Activated CD4-positive, alpha-beta T cell treated with anti-CD3 and anti-CD28 coated beads, Interleukin-2, amount 10 ng/mL, durations not matched to agents 7 days and 5 days (primary cell): ENCODE measurements at regions not wholly inside any gene's neighbourhood (a gene's known extent, or its start where the extent isn't known, plus 50 kb on each side); places are given as distances from the start of the nearest gene placed in this dataset.

Source experiments
- CTCF ChIA-PET: fragments of 350-600 bp; sonication (Branson Sonifier 250); formaldehyde crosslinking; loops from one replicate; lab custom pipeline; 2021; ENCODE audit warnings: antibody characterized with exemption; lab: Charles Lee
- POLR2A ChIA-PET: fragments of 350-600 bp; sonication (Branson Sonifier 250); formaldehyde crosslinking; loops from one replicate; lab custom pipeline; 2021; ENCODE audit warnings: antibody characterized with exemption; lab: Charles Lee
- DNase-seq: peaks from one replicate; pipeline ENCODE4 v3.0.0-alpha.2; 2020
- H3K27ac Mint-ChIP-seq: one replicate; pipeline ENCODE4 v1.8.0; 2021; ENCODE audit warnings: mild to moderate bottlenecking, moderate library complexity, mixed read lengths
- H3K27me3 Mint-ChIP-seq: one replicate; pipeline ENCODE4 v1.8.0; 2021; ENCODE audit warnings: mixed read lengths
- H3K36me3 Mint-ChIP-seq: one replicate; pipeline ENCODE4 v1.8.0; 2021; ENCODE audit warnings: low read depth, mixed read lengths
- H3K4me1 Mint-ChIP-seq: one replicate; pipeline ENCODE4 v1.8.0; 2021; ENCODE audit warnings: mixed read lengths
- H3K4me3 Mint-ChIP-seq: one replicate; pipeline ENCODE4 v1.8.0; 2021; ENCODE audit warnings: mild to moderate bottlenecking, moderate library complexity, mixed read lengths
- H3K9me3 Mint-ChIP-seq: one replicate; pipeline ENCODE4 v1.8.0; 2021; ENCODE audit warnings: mixed read lengths

- ChIA-PET CTCF (no interaction called here), POLR2A (no interaction called here)
- H3K36me3 Mint-ChIP-seq = no peaks in the 10 kb centered on the region
- no peaks in the 10 kb centered on the region for H3K27me3 Mint-ChIP-seq
- H3K4me3 Mint-ChIP-seq = no peak overlapping the region
- no peaks in the 10 kb centered on the region for H3K4me1 Mint-ChIP-seq
- no peak for DNase-seq
- no peaks in the 10 kb centered on the region for H3K9me3 Mint-ChIP-seq
- no peak overlapping the region for H3K27ac Mint-ChIP-seq
Observed at GRCh38 chr3:24857945-24858344, 363.3 kb upstream of the THRB start.

GRCh38 chr3:24863215-24863614 is 368.6 kb upstream of the THRB start:
- no peaks in the 10 kb centered on the region for H3K9me3 Mint-ChIP-seq
- no peaks in the 10 kb centered on the region for H3K4me1 Mint-ChIP-seq
- ChIA-PET CTCF (no interaction called here), POLR2A (no interaction called here)
- no peaks in the 10 kb centered on the region for H3K27me3 Mint-ChIP-seq
- no peak overlapping the region for H3K4me3 Mint-ChIP-seq
- no peak overlapping the region for H3K27ac Mint-ChIP-seq
- H3K36me3 Mint-ChIP-seq = no peaks in the 10 kb centered on the region
- no peak for DNase-seq

GRCh38 chr3:24867783-24868182 is 373.1 kb upstream of the THRB start:
- Mint-ChIP-seq H3K27ac (no peak overlapping the region), H3K36me3 (no peaks in the 10 kb centered on the region), H3K4me3 (no peak overlapping the region), H3K4me1 (no peaks in the 10 kb centered on the region), H3K27me3 (no peaks in the 10 kb centered on the region), H3K9me3 (no peaks in the 10 kb centered on the region)
- DNase-seq = no peak
- ChIA-PET POLR2A (no interaction called here), CTCF (no interaction called here)

- CTCF ChIA-PET = no interaction called here
- no peak overlapping the region for H3K4me3 Mint-ChIP-seq
- POLR2A ChIA-PET = no interaction called here
- no peaks in the 10 kb centered on the region for H3K36me3 Mint-ChIP-seq
- H3K27ac Mint-ChIP-seq = no peak overlapping the region
- no peak for DNase-seq
- H3K9me3 Mint-ChIP-seq = no peaks in the 10 kb centered on the region
- H3K27me3 Mint-ChIP-seq = no peaks in the 10 kb centered on the region
- H3K4me1 Mint-ChIP-seq = no peaks in the 10 kb centered on the region
Observed at GRCh38 chr3:24881239-24881638, 386.6 kb upstream of the THRB start.

GRCh38 chr3:24886501-24886900 is 391.9 kb upstream of the THRB start:
- Mint-ChIP-seq H3K36me3 (no peaks in the 10 kb centered on the region), H3K4me1 (no peaks in the 10 kb centered on the region), H3K9me3 (no peaks in the 10 kb centered on the region), H3K27ac (no peak overlapping the region), H3K27me3 (no peaks in the 10 kb centered on the region), H3K4me3 (no peak overlapping the region)
- ChIA-PET POLR2A (interaction anchor here (0.6 kb wide), 1 partner anchor 168 kb away, joined by 9 read pairs; no protein-coding TSS in a partner anchor), CTCF (interaction anchor here (0.6 kb wide), 1 partner anchor 358 kb away, joined by 3 read pairs; no protein-coding TSS in a partner anchor)
- no peak for DNase-seq

- no peak overlapping the region for H3K4me3 Mint-ChIP-seq
- no peaks in the 10 kb centered on the region for H3K36me3 Mint-ChIP-seq
- no peak overlapping the region for H3K27ac Mint-ChIP-seq
- ChIA-PET CTCF (no interaction called here), POLR2A (no interaction called here)
- no peaks in the 10 kb centered on the region for H3K27me3 Mint-ChIP-seq
- peaks cover 2% of the 10 kb centered on the region for H3K9me3 Mint-ChIP-seq
- DNase-seq = no peak
- no peaks in the 10 kb centered on the region for H3K4me1 Mint-ChIP-seq
Observed at GRCh38 chr3:24890012-24890411, 395.4 kb upstream of the THRB start.

- H3K9me3 Mint-ChIP-seq = peaks cover 2% of the 10 kb centered on the region
- H3K36me3 Mint-ChIP-seq = no peaks in the 10 kb centered on the region
- DNase-seq = no peak
- no peaks in the 10 kb centered on the region for H3K4me1 Mint-ChIP-seq
- POLR2A ChIA-PET = no interaction called here
- no peak overlapping the region for H3K4me3 Mint-ChIP-seq
- H3K27me3 Mint-ChIP-seq = no peaks in the 10 kb centered on the region
- CTCF ChIA-PET = no interaction called here
- no peak overlapping the region for H3K27ac Mint-ChIP-seq
Observed at GRCh38 chr3:24899373-24899772, 404.7 kb upstream of the THRB start.

GRCh38 chr3:24899901-24900603 is 405.4 kb upstream of the THRB start:
- CTCF ChIA-PET = no interaction called here
- no peak overlapping the region for H3K4me3 Mint-ChIP-seq
- H3K36me3 Mint-ChIP-seq = no peaks in the 10 kb centered on the region
- no peaks in the 10 kb centered on the region for H3K27me3 Mint-ChIP-seq
- H3K9me3 Mint-ChIP-seq = no peaks in the 10 kb centered on the region
- H3K27ac Mint-ChIP-seq = no peak overlapping the region
- POLR2A ChIA-PET = no interaction called here
- DNase-seq = no peak
- H3K4me1 Mint-ChIP-seq = no peaks in the 10 kb centered on the region

- Mint-ChIP-seq H3K9me3 (peaks cover 4% of the 10 kb centered on the region), H3K36me3 (no peaks in the 10 kb centered on the region), H3K27me3 (no peaks in the 10 kb centered on the region), H3K27ac (no peak overlapping the region), H3K4me3 (no peak overlapping the region), H3K4me1 (no peaks in the 10 kb centered on the region)
- no peak for DNase-seq
- CTCF ChIA-PET = no interaction called here
- POLR2A ChIA-PET = no interaction called here
Observed at GRCh38 chr3:24905266-24905665, 410.6 kb upstream of the THRB start.

- ChIA-PET CTCF (no interaction called here), POLR2A (no interaction called here)
- no peaks in the 10 kb centered on the region for H3K27me3 Mint-ChIP-seq
- no peaks in the 10 kb centered on the region for H3K36me3 Mint-ChIP-seq
- no peak overlapping the region for H3K4me3 Mint-ChIP-seq
- no peak for DNase-seq
- H3K4me1 Mint-ChIP-seq = no peaks in the 10 kb centered on the region
- H3K27ac Mint-ChIP-seq = no peak overlapping the region
- H3K9me3 Mint-ChIP-seq = peaks cover 4% of the 10 kb centered on the region
Observed at GRCh38 chr3:24907106-24907505, 412.5 kb upstream of the THRB start.

GRCh38 chr3:24911076-24911475 is 416.4 kb upstream of the THRB start:
- Mint-ChIP-seq H3K36me3 (no peaks in the 10 kb centered on the region), H3K4me3 (no peak overlapping the region), H3K27ac (no peak overlapping the region), H3K4me1 (no peaks in the 10 kb centered on the region), H3K9me3 (peaks cover 6% of the 10 kb centered on the region), H3K27me3 (no peaks in the 10 kb centered on the region)
- CTCF ChIA-PET = no interaction called here
- DNase-seq = no peak
- POLR2A ChIA-PET = no interaction called here

GRCh38 chr3:24915639-24916038 is 421.0 kb upstream of the THRB start:
- Mint-ChIP-seq H3K27ac (no peak overlapping the region), H3K36me3 (no peaks in the 10 kb centered on the region), H3K9me3 (peaks cover 2% of the 10 kb centered on the region), H3K4me1 (no peaks in the 10 kb centered on the region), H3K27me3 (no peaks in the 10 kb centered on the region), H3K4me3 (no peak overlapping the region)
- ChIA-PET POLR2A (no interaction called here), CTCF (no interaction called here)
- DNase-seq = no peak

- DNase-seq = no peak
- Mint-ChIP-seq H3K4me1 (no peaks in the 10 kb centered on the region), H3K36me3 (no peaks in the 10 kb centered on the region), H3K27me3 (no peaks in the 10 kb centered on the region), H3K27ac (no peak overlapping the region), H3K9me3 (peaks cover 2% of the 10 kb centered on the region), H3K4me3 (no peak overlapping the region)
- ChIA-PET CTCF (no interaction called here), POLR2A (no interaction called here)
Observed at GRCh38 chr3:24917908-24918307, 423.3 kb upstream of the THRB start.

- no peak for DNase-seq
- Mint-ChIP-seq H3K4me3 (no peak overlapping the region), H3K9me3 (no peaks in the 10 kb centered on the region), H3K27ac (no peak overlapping the region), H3K36me3 (no peaks in the 10 kb centered on the region), H3K4me1 (no peaks in the 10 kb centered on the region), H3K27me3 (no peaks in the 10 kb centered on the region)
- ChIA-PET POLR2A (no interaction called here), CTCF (no interaction called here)
Observed at GRCh38 chr3:24923570-24923969, 428.9 kb upstream of the THRB start.
